Activated naive CD4-positive, alpha-beta T cell treated with anti-CD3 and anti-CD28 coated beads for 36 hours (primary cell): ENCODE measurements at regions not wholly inside any gene's neighbourhood (a gene's known extent, or its start where the extent isn't known, plus 50 kb on each side); places are given as distances from the start of the nearest gene placed in this dataset.
"Not testable (repeated sequence)": the region's sequence is repeated elsewhere in the genome, so short reads cannot be mapped to it uniquely, and the experiment has no call there.

Source experiments
- CTCF ChIA-PET: fragments of 350-600 bp; sonication (Branson Sonifier 250); formaldehyde crosslinking; loops from one replicate; lab custom pipeline; 2021; ENCODE audit warnings: antibody characterized with exemption; lab: Charles Lee
- DNase-seq: peaks from one replicate; pipeline ENCODE4 v3.0.0-alpha.2; 2020
- H3K27ac Mint-ChIP-seq: one replicate; pipeline ENCODE4 v1.8.0; 2021; ENCODE audit warnings: mild to moderate bottlenecking, mixed read lengths
- H3K27me3 Mint-ChIP-seq: one replicate; pipeline ENCODE4 v1.8.0; 2021; ENCODE audit warnings: low read depth, mixed read lengths
- H3K36me3 Mint-ChIP-seq: one replicate; pipeline ENCODE4 v1.8.0; 2021; ENCODE audit warnings: low read depth, mixed read lengths
- H3K4me1 Mint-ChIP-seq: one replicate; pipeline ENCODE4 v1.8.0; 2021; ENCODE audit warnings: low read depth, mixed read lengths
- H3K4me3 Mint-ChIP-seq: one replicate; pipeline ENCODE4 v1.8.0; 2021; ENCODE audit warnings: mild to moderate bottlenecking, moderate library complexity, mixed read lengths
- H3K9me3 Mint-ChIP-seq: one replicate; pipeline ENCODE4 v1.8.0; 2021; ENCODE audit warnings: mixed read lengths
- intact Hi-C: fragments of 100-400 bp; cut with micrococcal nuclease; formaldehyde crosslinking; loops from one replicate; pipeline ENCODE4 v1.15.1; 2023

- H3K27me3 Mint-ChIP-seq = no peaks in the 10 kb centered on the region
- H3K27ac Mint-ChIP-seq = no peak overlapping the region
- CTCF ChIA-PET = no interaction called here
- intact Hi-C loops = no loop called here
- no peak overlapping the region for H3K4me3 Mint-ChIP-seq
- no peak for DNase-seq
- no peaks in the 10 kb centered on the region for H3K4me1 Mint-ChIP-seq
- no peaks in the 10 kb centered on the region for H3K36me3 Mint-ChIP-seq
- H3K9me3 Mint-ChIP-seq = peaks cover 12% of the 10 kb centered on the region
Measured at GRCh38 chr5:51162245-51162644, 221.0 kb upstream of the ISL1 start.

DNA sequence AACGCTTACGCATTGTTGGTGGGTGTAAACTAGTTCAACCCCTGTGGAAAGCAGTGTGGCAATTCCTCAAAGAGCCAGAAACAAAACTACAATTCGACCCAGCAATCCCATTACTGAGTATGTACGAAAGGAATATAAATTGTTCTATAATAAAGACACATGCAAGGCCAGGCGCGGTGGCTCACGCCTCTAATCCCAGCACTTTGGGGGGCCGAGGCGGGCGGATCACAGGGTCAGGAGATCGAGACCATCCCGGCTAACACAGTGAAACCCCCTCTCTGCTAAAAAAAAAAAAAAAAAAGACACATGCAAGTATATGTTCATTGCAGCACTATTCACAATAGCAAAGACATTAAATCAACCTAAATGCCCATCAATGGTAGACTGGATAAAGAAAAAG, 217.6 kb upstream of the ISL1 start:
- H3K27me3 Mint-ChIP-seq, CTCF ChIA-PET, DNase-seq, H3K27ac Mint-ChIP-seq, intact Hi-C loops, H3K36me3 Mint-ChIP-seq, H3K4me3 Mint-ChIP-seq, H3K4me1 Mint-ChIP-seq: not testable (repeated sequence)
- H3K9me3 Mint-ChIP-seq = peaks cover 14% of the 10 kb centered on the region

DNA sequence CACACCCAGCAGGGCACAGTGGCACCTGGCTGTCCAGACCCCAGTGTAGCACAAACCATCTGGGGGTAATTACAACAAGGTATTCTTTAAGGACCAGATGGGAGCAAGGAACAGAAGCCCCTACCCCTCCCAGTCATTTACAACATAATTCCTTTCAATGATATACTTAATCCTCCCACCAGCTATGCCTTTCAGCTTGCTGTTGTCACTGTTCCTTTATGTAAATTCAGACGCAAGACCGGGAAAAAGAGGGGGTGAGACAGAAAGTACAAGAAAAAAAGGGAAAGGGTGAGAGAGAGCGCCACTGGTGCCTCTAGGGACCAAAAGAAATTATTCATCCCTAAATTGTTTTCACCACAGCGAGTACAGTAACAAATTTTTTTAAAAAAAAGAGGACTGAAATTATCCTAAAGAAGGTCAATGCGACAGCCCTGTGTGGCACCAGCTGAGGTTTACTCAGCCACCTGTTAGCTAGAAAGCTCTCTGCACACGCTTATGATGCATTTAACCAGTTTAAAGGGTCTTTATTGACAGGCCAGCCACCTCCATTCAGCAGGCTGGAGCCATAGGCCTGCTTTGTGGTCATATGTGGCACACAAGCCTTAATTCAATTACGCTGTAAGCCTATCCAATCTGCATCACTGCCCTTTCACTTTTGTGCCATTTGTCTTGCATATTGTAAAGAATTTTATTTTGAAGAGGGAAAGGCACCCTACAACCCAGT, 210.2 kb upstream of the ISL1 start:
- H3K27me3 Mint-ChIP-seq = no peaks in the 10 kb centered on the region
- H3K9me3 Mint-ChIP-seq = no peaks in the 10 kb centered on the region
- H3K4me1 Mint-ChIP-seq = no peaks in the 10 kb centered on the region
- no peak overlapping the region for H3K4me3 Mint-ChIP-seq
- CTCF ChIA-PET = no interaction called here
- H3K27ac Mint-ChIP-seq = no peak overlapping the region
- intact Hi-C loops = no loop called here
- H3K36me3 Mint-ChIP-seq = no peaks in the 10 kb centered on the region
- DNase-seq = no peak

DNA sequence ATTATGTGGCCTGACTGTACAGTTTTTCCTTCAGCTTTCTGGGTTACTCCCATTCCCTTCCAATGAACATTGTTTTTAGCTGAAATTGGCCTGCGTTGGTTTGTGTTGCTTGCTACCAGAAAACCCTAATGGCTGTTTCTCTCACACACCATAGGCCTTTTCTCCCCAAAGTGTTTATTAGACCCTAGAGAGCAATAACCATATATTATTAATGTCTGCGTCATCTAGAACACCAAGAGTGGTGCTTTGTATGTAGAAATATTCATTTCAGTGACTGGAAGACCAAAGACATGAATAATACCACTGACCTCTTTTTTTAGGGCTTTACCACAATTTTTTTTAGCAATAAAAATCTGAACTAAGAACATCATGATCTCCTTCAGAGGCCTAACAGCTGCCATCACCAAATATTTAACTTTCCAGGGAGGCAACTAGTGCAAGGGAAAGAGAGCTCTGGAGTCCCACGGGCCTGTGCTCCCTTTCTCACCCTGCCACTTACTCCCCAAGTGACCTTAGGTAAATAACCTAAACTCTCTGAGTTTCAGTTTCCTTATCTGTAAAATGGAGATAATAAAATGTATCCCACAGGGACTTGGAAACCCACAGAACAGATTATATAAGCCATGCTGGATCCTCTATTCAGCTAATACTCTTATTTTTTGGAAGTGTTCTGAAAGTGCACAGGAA, 201.9 kb upstream of the ISL1 start:
- no peak for DNase-seq
- CTCF ChIA-PET = no interaction called here
- intact Hi-C loops = no loop called here
- no peak overlapping the region for H3K27ac Mint-ChIP-seq
- no peaks in the 10 kb centered on the region for H3K36me3 Mint-ChIP-seq
- H3K9me3 Mint-ChIP-seq = peaks cover 2% of the 10 kb centered on the region
- no peaks in the 10 kb centered on the region for H3K27me3 Mint-ChIP-seq
- no peak overlapping the region for H3K4me3 Mint-ChIP-seq
- H3K4me1 Mint-ChIP-seq = no peaks in the 10 kb centered on the region

- CTCF ChIA-PET = no interaction called here
- H3K27ac Mint-ChIP-seq = no peak overlapping the region
- no peak overlapping the region for H3K4me3 Mint-ChIP-seq
Measured at GRCh38 chr5:51185850-51186329, 197.4 kb upstream of the ISL1 start.

GRCh38 chr5:51188001-51188591, 195.2 kb upstream of the ISL1 start:
- Mint-ChIP-seq H3K4me1 (no peaks in the 10 kb centered on the region), H3K9me3 (peaks cover 2% of the 10 kb centered on the region), H3K4me3 (no peak overlapping the region), H3K27ac (no peak overlapping the region), H3K36me3 (no peaks in the 10 kb centered on the region), H3K27me3 (no peaks in the 10 kb centered on the region)
- no peak for DNase-seq
- CTCF ChIA-PET = no interaction called here
- intact Hi-C loops = no loop called here

More at GRCh38 chr5:51185850-51186329, 197.4 kb upstream of the ISL1 start:
- intact Hi-C loops = no loop called here
- Mint-ChIP-seq H3K27me3 (no peaks in the 10 kb centered on the region), H3K4me1 (no peaks in the 10 kb centered on the region), H3K9me3 (peaks cover 2% of the 10 kb centered on the region), H3K36me3 (no peaks in the 10 kb centered on the region)
- DNase-seq = no peak

- no peak for DNase-seq
- intact Hi-C loops = no loop called here
- H3K4me1 Mint-ChIP-seq = no peaks in the 10 kb centered on the region
- H3K4me3 Mint-ChIP-seq = no peak overlapping the region
- CTCF ChIA-PET = no interaction called here
- H3K27ac Mint-ChIP-seq = no peak overlapping the region
- no peaks in the 10 kb centered on the region for H3K36me3 Mint-ChIP-seq
- no peaks in the 10 kb centered on the region for H3K9me3 Mint-ChIP-seq
- no peaks in the 10 kb centered on the region for H3K27me3 Mint-ChIP-seq
Measured at GRCh38 chr5:51194671-51195070, 188.6 kb upstream of the ISL1 start.

GRCh38 chr5:51201024-51201423, 182.2 kb upstream of the ISL1 start:
- no peak overlapping the region for H3K4me3 Mint-ChIP-seq
- H3K36me3 Mint-ChIP-seq = no peaks in the 10 kb centered on the region
- CTCF ChIA-PET = no interaction called here
- H3K9me3 Mint-ChIP-seq = peaks cover 9% of the 10 kb centered on the region
- no peaks in the 10 kb centered on the region for H3K4me1 Mint-ChIP-seq
- H3K27me3 Mint-ChIP-seq = no peaks in the 10 kb centered on the region
- intact Hi-C loops = no loop called here
- no peak overlapping the region for H3K27ac Mint-ChIP-seq
- DNase-seq = no peak

- H3K27ac Mint-ChIP-seq = no peak overlapping the region
- H3K4me1 Mint-ChIP-seq = no peaks in the 10 kb centered on the region
- peaks cover 9% of the 10 kb centered on the region for H3K9me3 Mint-ChIP-seq
- no peaks in the 10 kb centered on the region for H3K27me3 Mint-ChIP-seq
- intact Hi-C loops = no loop called here
- no peaks in the 10 kb centered on the region for H3K36me3 Mint-ChIP-seq
- H3K4me3 Mint-ChIP-seq = no peak overlapping the region
- DNase-seq = no peak
- CTCF ChIA-PET = no interaction called here
Measured at GRCh38 chr5:51201708-51202107, 181.5 kb upstream of the ISL1 start.

GRCh38 chr5:51202161-51202560, 181.1 kb upstream of the ISL1 start:
- no peaks in the 10 kb centered on the region for H3K4me1 Mint-ChIP-seq
- H3K4me3 Mint-ChIP-seq = no peak overlapping the region
- H3K9me3 Mint-ChIP-seq = peaks cover 9% of the 10 kb centered on the region
- no peaks in the 10 kb centered on the region for H3K36me3 Mint-ChIP-seq
- H3K27me3 Mint-ChIP-seq = no peaks in the 10 kb centered on the region
- CTCF ChIA-PET = no interaction called here
- H3K27ac Mint-ChIP-seq = no peak overlapping the region
- intact Hi-C loops = no loop called here
- no peak for DNase-seq

GRCh38 chr5:51203598-51203997, 179.7 kb upstream of the ISL1 start:
- intact Hi-C loops = no loop called here
- peaks cover 9% of the 10 kb centered on the region for H3K9me3 Mint-ChIP-seq
- H3K4me3 Mint-ChIP-seq = no peak overlapping the region
- H3K27ac Mint-ChIP-seq = no peak overlapping the region
- DNase-seq = no peak
- no peaks in the 10 kb centered on the region for H3K36me3 Mint-ChIP-seq
- no peaks in the 10 kb centered on the region for H3K27me3 Mint-ChIP-seq
- CTCF ChIA-PET = no interaction called here
- no peaks in the 10 kb centered on the region for H3K4me1 Mint-ChIP-seq

GRCh38 chr5:51208296-51208695, 175.0 kb upstream of the ISL1 start:
- Mint-ChIP-seq H3K27ac (no peak overlapping the region), H3K4me3 (no peak overlapping the region), H3K27me3 (no peaks in the 10 kb centered on the region), H3K4me1 (no peaks in the 10 kb centered on the region), H3K36me3 (no peaks in the 10 kb centered on the region), H3K9me3 (peaks cover 2% of the 10 kb centered on the region)
- intact Hi-C loops = no loop called here
- CTCF ChIA-PET = no interaction called here
- no peak for DNase-seq

GRCh38 chr5:51214746-51215145, 168.5 kb upstream of the ISL1 start:
- H3K27me3 Mint-ChIP-seq = no peaks in the 10 kb centered on the region

More at GRCh38 chr5:51214746-51215145, 168.5 kb upstream of the ISL1 start:
- CTCF ChIA-PET = no interaction called here
- Mint-ChIP-seq H3K4me1 (no peaks in the 10 kb centered on the region), H3K4me3 (no peak overlapping the region), H3K27ac (no peak overlapping the region), H3K36me3 (no peaks in the 10 kb centered on the region), H3K9me3 (no peaks in the 10 kb centered on the region)
- DNase-seq = no peak
- intact Hi-C loops = no loop called here
